NCI-H510A treated with DMSO at 0.1 percent for 48 hours (cell line): ENCODE measurements at regions not wholly inside any gene's neighbourhood (a gene's known extent, or its start where the extent isn't known, plus 50 kb on each side); places are given as distances from the start of the nearest gene placed in this dataset.

Source experiments
- DNase-seq: peaks from one replicate; lab custom pipeline; 2025; lab: John Stamatoyannopoulos, UW

GRCh38 chr13:30107521-30108136 lies 199.7 kb downstream of the KATNAL1 start:
- DNase-seq, result no peak

GRCh38 chr13:30107121-30107520 lies 200.2 kb downstream of the KATNAL1 start:
- DNase-seq, result no peak

- no peak for DNase-seq
Measured at GRCh38 chr13:30105381-30105780, 202.0 kb downstream of the KATNAL1 start.

- no peak for DNase-seq
Measured at GRCh38 chr13:30103161-30103840, 204.1 kb downstream of the KATNAL1 start.

- no peak for DNase-seq
Measured at GRCh38 chr13:30100226-30100625, 207.1 kb downstream of the KATNAL1 start.

- no peak for DNase-seq
Measured at GRCh38 chr13:30097701-30098100, 209.7 kb downstream of the KATNAL1 start.

GRCh38 chr13:30097089-30097488 lies 210.3 kb downstream of the KATNAL1 start:
- DNase-seq, result no peak

GRCh38 chr13:30094015-30094414 lies 213.3 kb downstream of the KATNAL1 start:
- no peak for DNase-seq

GRCh38 chr13:30093236-30093635 lies 214.1 kb downstream of the KATNAL1 start:
- DNase-seq, result no peak

GRCh38 chr13:30091691-30092090 lies 215.7 kb downstream of the KATNAL1 start:
- DNase-seq, result no peak

GRCh38 chr13:30091035-30091434 lies 216.3 kb downstream of the KATNAL1 start:
- no peak for DNase-seq

- DNase-seq, result no peak
Measured at GRCh38 chr13:30088312-30088855, 219.0 kb downstream of the KATNAL1 start.

GRCh38 chr13:30085087-30085486 lies 222.3 kb downstream of the KATNAL1 start:
- DNase-seq, result no peak

GRCh38 chr13:30082391-30082790 lies 225.0 kb downstream of the KATNAL1 start:
- DNase-seq, result no peak

- DNase-seq, result no peak
Measured at GRCh38 chr13:30081331-30081730, 226.0 kb downstream of the KATNAL1 start.

GRCh38 chr13:30079501-30079900 lies 227.8 kb downstream of the KATNAL1 start:
- no peak for DNase-seq

GRCh38 chr13:30078059-30078458 lies 227.6 kb upstream of the UBL3 start:
- DNase-seq, result no peak

GRCh38 chr13:30077240-30077735 lies 226.9 kb upstream of the UBL3 start:
- DNase-seq, result no peak

- no peak for DNase-seq
Measured at GRCh38 chr13:30074955-30075614, 224.7 kb upstream of the UBL3 start.

- DNase-seq, result no peak
Measured at GRCh38 chr13:30074431-30074830, 224.0 kb upstream of the UBL3 start.

GRCh38 chr13:30072818-30073186 lies 222.4 kb upstream of the UBL3 start:
- DNase-seq, result no peak

- DNase-seq, result no peak
Measured at GRCh38 chr13:30071969-30072817, 221.8 kb upstream of the UBL3 start.
